Liver (tissue), 7 donors: ENCODE measurements at regions not wholly inside any gene's neighbourhood (a gene's known extent, or its start where the extent isn't known, plus 50 kb on each side); places are given as distances from the start of the nearest gene placed in this dataset.

Experiments used
- DNase-seq: peaks from one replicate; pipeline ENCODE4 v3.0.0-alpha.2; 2017; ENCODE audit warnings: low spot score
- H3K27ac ChIP-seq, 2 donors: one replicate each; pipeline ENCODE4 v1.7.0; 2013; ENCODE audit warnings: inconsistent platforms in 2 of 2, low read length in 2 of 2, control low read depth in 1 of 2, low read depth in 1 of 2, mild to moderate bottlenecking in 1 of 2
- H3K27me3 ChIP-seq, 4 donors: one replicate each; pipeline versions ENCODE4 v1.6.1 to v1.7.0; 2013; ENCODE audit warnings: low read length in 3 of 4, inconsistent platforms in 1 of 4, mild to moderate bottlenecking in 1 of 4, moderate library complexity in 1 of 4; ENCODE audit not compliant: control insufficient read depth in 4 of 4, insufficient read depth in 4 of 4
- H3K36me3 ChIP-seq, 4 donors: one replicate each; pipeline versions ENCODE4 v1.6.1 to v1.7.0; 2013; ENCODE audit warnings: low read length in 3 of 4, mild to moderate bottlenecking in 3 of 4, low read depth in 1 of 4, moderate library complexity in 1 of 4; ENCODE audit not compliant: control insufficient read depth in 4 of 4, insufficient read depth in 3 of 4
- H3K4me1 ChIP-seq, 4 donors: one replicate each; pipeline versions ENCODE4 v1.6.1 to v1.7.0; 2013; ENCODE audit warnings: low read length in 3 of 4, mild to moderate bottlenecking in 3 of 4, moderate library complexity in 1 of 4; ENCODE audit not compliant: control insufficient read depth in 4 of 4, insufficient read depth in 4 of 4
- H3K4me3 ChIP-seq, 3 donors: one replicate each; pipeline versions ENCODE4 v1.6.1 to v1.7.0; 2013; ENCODE audit warnings: low read length in 3 of 3, control low read depth in 1 of 3, low read depth in 1 of 3, mild to moderate bottlenecking in 1 of 3
- H3K9ac ChIP-seq, 2 donors: one replicate each; pipeline ENCODE4 v1.7.0; 2013; ENCODE audit warnings: low read length in 2 of 2, mild to moderate bottlenecking in 2 of 2, moderate library complexity in 2 of 2, control low read depth in 1 of 2, low read depth in 1 of 2
- H3K9me3 ChIP-seq, 4 donors: one replicate each; pipeline versions ENCODE4 v1.6.1 to v1.7.0; 2013; ENCODE audit warnings: low read length in 3 of 4; ENCODE audit not compliant: control insufficient read depth in 4 of 4
- ATF3 ChIP-seq: IDR thresholded peaks from 2 replicates; pipeline ENCODE4 v1.6.1; 2016; ENCODE audit warnings: antibody characterized with exemption
- EGR1 ChIP-seq, 2 donors: IDR thresholded peaks; 2 replicates each; pipeline ENCODE4 v1.6.1; 2016 to 2018; ENCODE audit warnings: antibody characterized with exemption in 2 of 2, low read depth in 2 of 2
- GABPA ChIP-seq, 2 donors: IDR thresholded peaks in 1 of 2; conservative IDR thresholded peaks in 1 of 2; 2 replicates each; pipeline ENCODE4 v1.6.1; 2016; ENCODE audit warnings: antibody characterized with exemption in 2 of 2, mild to moderate bottlenecking in 1 of 2, moderate library complexity in 1 of 2
- HNF4A ChIP-seq, 2 donors: conservative IDR thresholded peaks; 2 replicates each; pipeline ENCODE4 v1.6.1; 2016; ENCODE audit warnings: antibody characterized with exemption in 2 of 2, mild to moderate bottlenecking in 2 of 2
- HNF4G ChIP-seq: IDR thresholded peaks from 2 replicates; pipeline ENCODE4 v1.6.1; 2016; ENCODE audit warnings: antibody characterized with exemption
- NR2F2 ChIP-seq: IDR thresholded peaks from 2 replicates; pipeline ENCODE4 v1.6.1; 2016; ENCODE audit warnings: antibody characterized with exemption
- RAD21 ChIP-seq, 2 donors: IDR thresholded peaks; 2 replicates each; pipeline ENCODE4 v1.6.1; 2016; ENCODE audit warnings: antibody characterized with exemption in 2 of 2, mild to moderate bottlenecking in 2 of 2
- REST ChIP-seq: IDR thresholded peaks from 2 replicates; pipeline ENCODE4 v1.6.1; 2016; ENCODE audit warnings: antibody characterized with exemption, mild to moderate bottlenecking
- TAF1 ChIP-seq: conservative IDR thresholded peaks from 2 replicates; pipeline ENCODE4 v1.6.1; 2016; ENCODE audit warnings: antibody characterized with exemption, mild to moderate bottlenecking
- YY1 ChIP-seq: IDR thresholded peaks from 2 replicates; pipeline ENCODE4 v1.6.1; 2016; ENCODE audit warnings: antibody characterized with exemption, mild to moderate bottlenecking
- ZBTB33 ChIP-seq: IDR thresholded peaks from 2 replicates; pipeline ENCODE4 v1.6.1; 2016; ENCODE audit warnings: antibody characterized with exemption
- WGBS: extraction: QIAGEN DNeasy Blood & Tissue Kit; methylation state at CpG from one replicate; pipeline ENCODE4 v1.1.7; 2013; 5-methylcytosine and 5-hydroxymethylcytosine counted together
- donor health status: healthy.
- donor health status: healthy.
- donor health status: healthy.
- donor health status: healthy.

GRCh38 chr13:44045180-44045562, 165.5 kb downstream of the LACC1 start (continued):
- TF ChIP-seq ATF3 = no peak

GRCh38 chr13:44046428-44046827, 166.7 kb downstream of the LACC1 start:
- Histone ChIP-seq H3K4me3 (no peak overlapping the region), H3K9me3 (no peaks in the 10 kb centered on the region), H3K4me1 (peaks cover 4 to 10% (median 7%) of the 10 kb centered on the region in 4 donors), H3K27me3 (no peaks in the 10 kb centered on the region), H3K9ac (no peak overlapping the region), H3K36me3 (no peaks in the 10 kb centered on the region), H3K27ac (no peak overlapping the region)
- TF ChIP-seq YY1 (no peak), TAF1 (no peak), RAD21 (IDR thresholded peaks at IDR 0.05) (no peak), GABPA (IDR thresholded peaks at IDR 0.05 in 1 of 2, conservative IDR thresholded peaks at IDR 0.05 in 1 of 2) (no peak), EGR1 (IDR thresholded peaks at IDR 0.05; ENCODE audit: low read depth in 2 of 2) (no peak), ZBTB33 (no peak), HNF4A (conservative IDR thresholded peaks at IDR 0.05) (no peak), REST (no peak), HNF4G (no peak), NR2F2 (no peak)
- DNase-seq = no peak
- 81% methylated on average over 5 of the region's 5 CpGs for WGBS

- Histone ChIP-seq H3K9ac (no peak overlapping the region), H3K4me1 (peaks cover 4 to 21% (median 13%) of the 10 kb centered on the region in 4 donors), H3K9me3 (no peaks in the 10 kb centered on the region), H3K27me3 (no peaks in the 10 kb centered on the region), H3K4me3 (no peak overlapping the region), H3K36me3 (no peaks in the 10 kb centered on the region), H3K27ac (no peak overlapping the region)
- WGBS = 81% methylated on average over 3 of the region's 3 CpGs
- no peak for DNase-seq
- peak; percentile 48 to 71 for TF ChIP-seq RAD21 (IDR thresholded peaks at IDR 0.05)
- TF ChIP-seq GABPA (IDR thresholded peaks at IDR 0.05 in 1 of 2, conservative IDR thresholded peaks at IDR 0.05 in 1 of 2) = no peak
Measured at GRCh38 chr13:44048326-44048725, 168.6 kb downstream of the LACC1 start.
